Mesothelial cell of epicardium (in vitro differentiated cells): ENCODE measurements at regions not wholly inside any gene's neighbourhood (a gene's known extent, or its start where the extent isn't known, plus 50 kb on each side); places are given as distances from the start of the nearest gene placed in this dataset.

Source experiments
- DNase-seq, 2 experiments: peaks; one replicate each; pipeline ENCODE4 v3.0.0; 2021; ENCODE audit warnings: low spot score in 2 of 2; ENCODE audit not compliant: unreplicated experiment in 2 of 2
- H3K27ac Mint-ChIP-seq: 2 replicates; pipeline ENCODE4 v1.8.0; 2021; ENCODE audit warnings: mixed read lengths
- H3K27me3 Mint-ChIP-seq: 2 replicates; pipeline ENCODE4 v1.8.0; 2021; ENCODE audit warnings: low read depth, mixed read lengths
- H3K36me3 Mint-ChIP-seq: 2 replicates; pipeline ENCODE4 v1.8.0; 2021; ENCODE audit warnings: mixed read lengths
- H3K4me1 Mint-ChIP-seq: 2 replicates; pipeline ENCODE4 v1.8.0; 2021; ENCODE audit warnings: mixed read lengths
- H3K4me3 Mint-ChIP-seq: 2 replicates; pipeline ENCODE4 v1.8.0; 2021; ENCODE audit warnings: mild to moderate bottlenecking, moderate library complexity, mixed read lengths
- H3K9me3 Mint-ChIP-seq: 2 replicates; pipeline ENCODE4 v1.8.0; 2021; ENCODE audit warnings: mixed read lengths
- CTCF ChIP-seq: fragments of 200-600 bp; sonication (generic); IDR thresholded peaks from one replicate; pipeline ENCODE4 v1.5.0; 2021; ENCODE audit warnings: antibody characterized with exemption; ENCODE audit not compliant: unreplicated experiment

GRCh38 chr9:119537138-119537537, 167.9 kb upstream of the BRINP1 start:
- TF ChIP-seq CTCF, result no peak
- no peak for DNase-seq
- Mint-ChIP-seq H3K4me3 (no peak overlapping the region), H3K27me3 (no peaks in the 10 kb centered on the region), H3K4me1 (peaks cover 13% of the 10 kb centered on the region), H3K36me3 (no peaks in the 10 kb centered on the region), H3K27ac (no peak overlapping the region), H3K9me3 (no peaks in the 10 kb centered on the region)

- H3K4me1 Mint-ChIP-seq, result peaks cover 13% of the 10 kb centered on the region
- no peak for TF ChIP-seq CTCF
- H3K27ac Mint-ChIP-seq, result no peak overlapping the region
- H3K9me3 Mint-ChIP-seq, result no peaks in the 10 kb centered on the region
- H3K4me3 Mint-ChIP-seq, result no peak overlapping the region
- no peaks in the 10 kb centered on the region for H3K36me3 Mint-ChIP-seq
- peak; percentile 26 to 61 for DNase-seq
- no peaks in the 10 kb centered on the region for H3K27me3 Mint-ChIP-seq
Observed at GRCh38 chr9:119533504-119533903, 164.3 kb upstream of the BRINP1 start.

GRCh38 chr9:119526698-119527097, 157.5 kb upstream of the BRINP1 start:
- H3K4me3 Mint-ChIP-seq, result no peak overlapping the region
- peaks cover 12% of the 10 kb centered on the region for H3K27me3 Mint-ChIP-seq
- H3K27ac Mint-ChIP-seq, result no peak overlapping the region
- no peak for TF ChIP-seq CTCF
- H3K36me3 Mint-ChIP-seq, result no peaks in the 10 kb centered on the region
- no peak for DNase-seq
- H3K9me3 Mint-ChIP-seq, result no peaks in the 10 kb centered on the region
- no peaks in the 10 kb centered on the region for H3K4me1 Mint-ChIP-seq

GRCh38 chr9:119523508-119523907, 154.3 kb upstream of the BRINP1 start:
- Mint-ChIP-seq H3K36me3 (no peaks in the 10 kb centered on the region), H3K9me3 (no peaks in the 10 kb centered on the region), H3K4me3 (no peak overlapping the region), H3K27me3 (peaks cover 23% of the 10 kb centered on the region), H3K4me1 (no peaks in the 10 kb centered on the region), H3K27ac (no peak overlapping the region)
- no peak for TF ChIP-seq CTCF
- DNase-seq, result no peak

- no peak overlapping the region for H3K27ac Mint-ChIP-seq
- H3K27me3 Mint-ChIP-seq, result peaks cover 22% of the 10 kb centered on the region
- no peak for TF ChIP-seq CTCF
Observed at GRCh38 chr9:119522381-119522780, 153.1 kb upstream of the BRINP1 start.

GRCh38 chr9:119509291-119509905, 140.2 kb upstream of the BRINP1 start:
- peaks cover 16% of the 10 kb centered on the region for H3K27me3 Mint-ChIP-seq
- no peak for TF ChIP-seq CTCF
- DNase-seq, result no peak
- no peak overlapping the region for H3K4me3 Mint-ChIP-seq
- peaks cover 5% of the 10 kb centered on the region for H3K4me1 Mint-ChIP-seq
- H3K36me3 Mint-ChIP-seq, result no peaks in the 10 kb centered on the region
- H3K9me3 Mint-ChIP-seq, result peaks cover 14% of the 10 kb centered on the region
- H3K27ac Mint-ChIP-seq, result no peak overlapping the region

More at GRCh38 chr9:119522381-119522780, 153.1 kb upstream of the BRINP1 start:
- H3K9me3 Mint-ChIP-seq, result no peaks in the 10 kb centered on the region
- H3K4me3 Mint-ChIP-seq, result no peak overlapping the region
- H3K4me1 Mint-ChIP-seq, result no peaks in the 10 kb centered on the region
- H3K36me3 Mint-ChIP-seq, result no peaks in the 10 kb centered on the region
- no peak for DNase-seq
